H1 (cell line): ENCODE measurements at regions not wholly inside any gene's neighbourhood (a gene's known extent, or its start where the extent isn't known, plus 50 kb on each side); places are given as distances from the start of the nearest gene placed in this dataset.
A peak's percentile ranks its signal among the peaks of the same experiment; 100 is the strongest.
"Not testable (repeated sequence)": the region's sequence is repeated elsewhere in the genome, so short reads cannot be mapped to it uniquely, and the experiment has no call there.

Source experiments
- CTCF ChIA-PET: fragments of 300-600 bp; sonication (Branson Sonifier 250); formaldehyde crosslinking; loops from one replicate; lab custom pipeline; 2021; ENCODE audit not compliant: partially characterized antibody; lab: Charles Lee
- POLR2A ChIA-PET: fragments of 300-600 bp; sonication (Branson Sonifier 250); formaldehyde crosslinking; loops from one replicate; lab custom pipeline; 2021; ENCODE audit warnings: inconsistent platforms; ENCODE audit not compliant: partially characterized antibody; lab: Charles Lee
- DNase-seq, 2 experiments: peaks; one replicate each; pipeline versions ENCODE4 v3.0.0 to v3.0.0-alpha.2; 2010 to 2022; ENCODE audit warnings: low spot score in 2 of 2, low read depth in 1 of 2, mixed read lengths in 1 of 2
- FAIRE-seq: peaks from 2 replicates; lab custom pipeline; 2011; peaks lifted over from hg19 to GRCh38; lab: Jason Lieb, UNC
- H2AFZ ChIP-seq: 2 replicates; pipeline ENCODE4 v1.8.1; 2012; ENCODE audit warnings: low read length, inconsistent platforms
- H2AK5ac ChIP-seq: 2 replicates; pipeline ENCODE4 v1.6.1; 2013; ENCODE audit warnings: low read depth, low read length
- H2BK120ac ChIP-seq: replicated peaks from 2 replicates; pipeline ENCODE3; 2013; ENCODE audit warnings: low read depth, low read length, inconsistent platforms
- H2BK12ac ChIP-seq: 2 replicates; pipeline ENCODE4 v1.6.1; 2013; ENCODE audit warnings: low read depth, low read length
- H2BK15ac ChIP-seq: 2 replicates; pipeline ENCODE4 v1.6.1; 2013; ENCODE audit warnings: low read length
- H2BK20ac ChIP-seq: 2 replicates; pipeline ENCODE4 v1.6.1; 2013; ENCODE audit warnings: low read length
- H2BK5ac ChIP-seq: 2 replicates; pipeline ENCODE4 v1.6.1; 2013; ENCODE audit warnings: low read depth, low read length
- H3K14ac ChIP-seq: 2 replicates; pipeline ENCODE4 v1.6.1; 2013; ENCODE audit warnings: inconsistent platforms; ENCODE audit not compliant: insufficient read length
- H3K18ac ChIP-seq: 2 replicates; pipeline ENCODE4 v1.6.1; 2013; ENCODE audit warnings: low read length; ENCODE audit errors: extremely low read depth
- H3K23ac ChIP-seq: 2 replicates; pipeline ENCODE4 v1.6.1; 2013; ENCODE audit warnings: inconsistent platforms; ENCODE audit not compliant: insufficient read length
- H3K23me2 ChIP-seq: 2 replicates; pipeline ENCODE4 v1.6.1; 2013; ENCODE audit warnings: low read depth, low read length
- H3K27ac ChIP-seq: 2 replicates; pipeline ENCODE4 v1.6.1; 2011; ENCODE audit warnings: low read depth, low read length, inconsistent platforms
- H3K27me3 ChIP-seq, 4 experiments: replicated peaks in 1 of 4; 1 replicate in 1 of 4; 2 replicates in 3 of 4; pipeline versions ENCODE4 v1.6.1 to v1.8.1; 2011 to 2013; ENCODE audit warnings: low read length in 3 of 4, mild to moderate bottlenecking in 3 of 4, inconsistent platforms in 2 of 4, mixed read lengths in 2 of 4, moderate library complexity in 1 of 4; ENCODE audit not compliant: control insufficient read depth in 3 of 4, insufficient read depth in 3 of 4; ENCODE audit errors: extremely low read depth in 1 of 4
- H3K36me3 ChIP-seq, 4 experiments: 2 replicates each; pipeline versions ENCODE4 v1.6.1 to v1.8.1; 2011 to 2013; ENCODE audit warnings: mild to moderate bottlenecking in 4 of 4, low read length in 3 of 4, moderate library complexity in 2 of 4, control low read depth in 1 of 4, inconsistent platforms in 1 of 4; ENCODE audit not compliant: insufficient read depth in 4 of 4, control insufficient read depth in 2 of 4
- H3K4ac ChIP-seq: replicated peaks from 2 replicates; pipeline ENCODE3; 2013; ENCODE audit warnings: low read length, low read depth, mixed read lengths, inconsistent platforms; ENCODE audit not compliant: insufficient read length
- H3K4me1 ChIP-seq, 4 experiments: replicated peaks in 1 of 4; 1 replicate in 1 of 4; 2 replicates in 3 of 4; pipeline versions ENCODE4 v1.6.1 to v1.8.1; 2011 to 2013; ENCODE audit warnings: low read length in 3 of 4, inconsistent platforms in 2 of 4, mixed read lengths in 1 of 4; ENCODE audit not compliant: insufficient read depth in 4 of 4, control insufficient read depth in 3 of 4
- H3K4me2 ChIP-seq, 2 experiments: 2 replicates each; pipeline versions ENCODE4 v1.6.1 to v1.8.1; 2011 to 2013; ENCODE audit warnings: low read depth in 2 of 2, low read length in 2 of 2, control low read depth in 1 of 2, inconsistent platforms in 1 of 2, mild to moderate bottlenecking in 1 of 2; ENCODE audit not compliant: insufficient read depth in 1 of 2
- H3K4me3 ChIP-seq, 4 experiments: fragments of 200-600, 300-600 bp in 1 of 4; sonication (generic), shearing (Covaris generic), sonication (Bioruptor Twin) in 1 of 4; 2 replicates each; pipeline versions ENCODE4 v1.5.1 to v1.8.1; 2011 to 2016; ENCODE audit warnings: low read length in 4 of 4, low read depth in 3 of 4, control low read depth in 2 of 4, inconsistent platforms in 2 of 4, mild to moderate bottlenecking in 2 of 4, mixed read lengths in 1 of 4, moderate library complexity in 1 of 4; ENCODE audit not compliant: insufficient read depth in 2 of 4; ENCODE audit errors: extremely low read depth in 1 of 4
- H3K56ac ChIP-seq: replicated peaks from 2 replicates; pipeline ENCODE3; 2013; ENCODE audit warnings: low read depth, mild to moderate bottlenecking, mixed read lengths, low read length, inconsistent platforms; ENCODE audit not compliant: insufficient read length
- H3K79me1 ChIP-seq: 2 replicates; pipeline ENCODE4 v1.6.1; 2013; ENCODE audit warnings: low read depth, low read length, control low read depth
- H3K79me2 ChIP-seq, 2 experiments: 2 replicates each; pipeline versions ENCODE4 v1.6.1 to v1.8.1; 2012 to 2013; ENCODE audit warnings: low read length in 2 of 2, mild to moderate bottlenecking in 2 of 2, inconsistent platforms in 1 of 2; ENCODE audit not compliant: insufficient read depth in 2 of 2, control insufficient read depth in 1 of 2
- H3K9ac ChIP-seq, 4 experiments: replicated peaks in 1 of 4; 1 replicate in 1 of 4; 2 replicates in 3 of 4; pipeline versions ENCODE4 v1.6.1 to v1.8.1; 2011 to 2013; ENCODE audit warnings: low read depth in 3 of 4, low read length in 3 of 4, control low read depth in 2 of 4, mild to moderate bottlenecking in 2 of 4, moderate library complexity in 2 of 4, inconsistent platforms in 1 of 4; ENCODE audit errors: extremely low read depth in 1 of 4
- H3K9me3 ChIP-seq, 2 experiments: 2 replicates each; pipeline versions ENCODE4 v1.6.1 to v1.8.1; 2012 to 2013; ENCODE audit warnings: mild to moderate bottlenecking in 2 of 2, moderate library complexity in 2 of 2, control low read depth in 1 of 2, inconsistent platforms in 1 of 2, low read depth in 1 of 2, low read length in 1 of 2, mixed read lengths in 1 of 2; ENCODE audit not compliant: insufficient read depth in 2 of 2
- H4K20me1 ChIP-seq, 2 experiments: replicated peaks in 1 of 2; 2 replicates each; pipeline versions ENCODE3 to v1.8.1; 2011 to 2013; ENCODE audit warnings: inconsistent platforms in 2 of 2, low read length in 2 of 2, mild to moderate bottlenecking in 1 of 2; ENCODE audit not compliant: insufficient read depth in 2 of 2, control insufficient read depth in 1 of 2
- H4K5ac ChIP-seq: 2 replicates; pipeline ENCODE4 v1.6.1; 2013; ENCODE audit warnings: low read length, low read depth, mixed read lengths, inconsistent platforms; ENCODE audit not compliant: insufficient read length
- H4K8ac ChIP-seq: 2 replicates; pipeline ENCODE4 v1.8.0; 2013; ENCODE audit warnings: mild to moderate bottlenecking, moderate library complexity, low read length, inconsistent platforms; ENCODE audit not compliant: insufficient read depth; ENCODE audit errors: extremely low read depth
- H4K91ac ChIP-seq: replicated peaks from 2 replicates; pipeline ENCODE3; 2013; ENCODE audit warnings: low read length, mixed read lengths, inconsistent platforms; ENCODE audit not compliant: insufficient read length
- FOSL1 ChIP-seq: IDR thresholded peaks from 2 replicates; pipeline ENCODE4 v1.6.1; 2011; ENCODE audit warnings: mild to moderate bottlenecking, low read depth, low read length, moderate library complexity; ENCODE audit not compliant: insufficient read depth
- KDM5A ChIP-seq: fragments of 200-600 bp; IDR thresholded peaks from 2 replicates; pipeline ENCODE4 v1.7.1; 2012; ENCODE audit warnings: mild to moderate bottlenecking, low read length, inconsistent platforms, mixed read lengths
- TCF12 ChIP-seq: IDR thresholded peaks from 2 replicates; pipeline ENCODE4 v1.6.1; 2011; ENCODE audit warnings: low read depth, mild to moderate bottlenecking, low read length
- WGBS, 2 experiments: shearing (Covaris generic) in 1 of 2; methylation state at CpG; one replicate each; pipeline versions ENCODE4 v1.1.6 to v1.1.7; 2013 to 2015; ENCODE audit warnings: low lambda C conversion rate in 2 of 2, mixed read lengths in 2 of 2, inconsistent platforms in 1 of 2, low coverage in 1 of 2, missing lambda C conversion rate in 1 of 2; ENCODE audit not compliant: insufficient replicate concordance in 2 of 2, insufficient coverage in 1 of 2, insufficient read length in 1 of 2; ENCODE audit errors: extremely low coverage in 1 of 2, missing lambda C conversion rate in 1 of 2; 5-methylcytosine and 5-hydroxymethylcytosine counted together

DNA sequence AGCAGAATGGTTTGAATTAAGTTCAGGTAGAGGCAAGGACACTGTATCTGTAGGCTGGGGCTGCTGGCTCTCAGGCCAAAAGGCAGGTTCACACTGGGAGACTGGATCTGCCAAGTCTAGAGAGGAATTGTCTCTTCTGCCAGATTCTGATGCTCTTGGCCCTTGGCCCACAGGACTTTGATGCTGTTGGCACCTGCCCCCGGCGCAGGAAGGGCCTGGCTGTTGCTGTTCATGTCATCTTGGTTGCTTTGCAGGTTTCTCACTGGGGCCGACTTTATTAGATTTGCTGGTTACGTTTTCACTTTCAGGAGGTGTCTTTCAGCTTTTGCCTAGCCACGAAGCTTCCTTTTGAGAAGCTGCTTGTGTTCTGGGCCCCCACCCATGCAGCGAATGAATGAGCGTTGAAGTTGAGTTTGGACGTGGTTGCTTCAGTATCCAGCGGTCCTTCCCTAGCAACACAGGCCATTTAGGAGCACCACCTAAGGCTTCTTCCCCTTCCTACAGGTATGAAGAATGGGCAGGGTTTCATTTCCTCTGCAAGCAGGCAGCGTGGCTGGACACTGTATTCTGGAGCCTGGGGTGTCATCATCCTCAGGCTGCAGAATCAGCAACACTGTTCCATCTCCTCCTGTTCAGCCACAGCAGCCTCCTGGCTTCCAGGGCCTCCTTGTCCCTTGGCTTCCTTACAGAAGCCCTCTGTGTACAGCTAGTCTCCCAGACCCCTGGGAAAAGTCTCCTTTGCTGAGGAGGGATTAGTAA lies 65.6 kb upstream of the PRR23C start (continued):
- no peak for TF ChIP-seq KDM5A
- no peak for TF ChIP-seq TCF12
- TF ChIP-seq FOSL1 = no peak

DNA sequence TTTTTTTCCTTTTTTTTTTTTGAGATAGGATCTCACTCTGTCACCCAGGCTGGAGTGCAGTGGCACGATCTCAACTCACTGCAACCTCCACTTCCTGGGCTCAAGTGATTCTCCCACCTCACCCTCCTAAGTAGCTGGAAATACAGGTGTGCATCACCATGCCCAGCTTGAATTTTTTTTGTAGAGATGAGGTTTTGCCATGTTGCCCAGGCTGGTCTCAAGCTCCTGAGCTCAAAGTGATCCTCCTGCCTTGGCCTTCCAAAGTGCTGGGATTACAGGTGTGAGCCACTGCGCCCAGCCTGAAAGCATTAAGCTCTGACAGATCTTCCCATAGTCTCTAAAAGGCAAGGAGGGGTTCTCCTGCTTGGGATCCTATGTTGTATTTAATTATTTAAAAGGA lies 66.2 kb upstream of the PRR23C start:
- H3K4me3 ChIP-seq, H3K56ac ChIP-seq, H3K79me1 ChIP-seq, H3K4me1 ChIP-seq, H3K18ac ChIP-seq, H4K91ac ChIP-seq, H4K20me1 ChIP-seq, H3K27ac ChIP-seq, FAIRE-seq, H3K14ac ChIP-seq, H2AK5ac ChIP-seq, H3K27me3 ChIP-seq, H2BK15ac ChIP-seq, H4K5ac ChIP-seq, H2BK120ac ChIP-seq, H2BK20ac ChIP-seq, H4K8ac ChIP-seq, H2BK12ac ChIP-seq, H3K9ac ChIP-seq, H2BK5ac ChIP-seq, H3K4ac ChIP-seq, H2AFZ ChIP-seq, H3K79me2 ChIP-seq, H3K23me2 ChIP-seq, H3K23ac ChIP-seq, H3K4me2 ChIP-seq, H3K9me3 ChIP-seq, H3K36me3 ChIP-seq: not testable (repeated sequence)
- DNase-seq = peak in 1 of 2 experiments; percentile 29
- ChIA-PET CTCF (interaction anchor here (0.8 to 5.5 kb wide), 23 partner anchors 8 to 450 kb away, joined by 3 to 39 read pairs (median 8); no protein-coding TSS in a partner anchor), POLR2A (interaction anchor here (1.2 kb wide), 1 partner anchor 22 kb away, joined by 3 read pairs; no protein-coding TSS in a partner anchor)
- 85% methylated on average over 2 of the region's 2 CpGs; no CpG with 5 or more reads in 1 of the 2 experiments for WGBS, 2 experiments
